Dermis blood vessel endothelial cell (primary cell): ENCODE measurements at regions not wholly inside any gene's neighbourhood (a gene's known extent, or its start where the extent isn't known, plus 50 kb on each side); places are given as distances from the start of the nearest gene placed in this dataset.
"Not testable (repeated sequence)": the region's sequence is repeated elsewhere in the genome, so short reads cannot be mapped to it uniquely, and the experiment has no call there.

Experiments
- DNase-seq: peaks from one replicate; pipeline ENCODE4 v3.0.0; 2010

GRCh38 chr9:29039258-29039657 is 1466.0 kb upstream of the C9orf72 start:
- no peak for DNase-seq

GRCh38 chr9:29043072-29043471 is 1469.8 kb upstream of the C9orf72 start:
- DNase-seq = no peak

GRCh38 chr9:29044959-29045358 is 1471.7 kb upstream of the C9orf72 start:
- no peak for DNase-seq

GRCh38 chr9:29060041-29060440 is 1486.8 kb upstream of the C9orf72 start:
- no peak for DNase-seq

- DNase-seq = no peak
Measured at GRCh38 chr9:29062446-29062845, 1489.2 kb upstream of the C9orf72 start.

GRCh38 chr9:29063031-29063430 is 1489.8 kb upstream of the C9orf72 start:
- DNase-seq = no peak

GRCh38 chr9:29066141-29066640 is 1492.9 kb upstream of the C9orf72 start:
- DNase-seq = no peak

GRCh38 chr9:29068461-29068860 is 1495.2 kb upstream of the C9orf72 start:
- no peak for DNase-seq

GRCh38 chr9:29069376-29069775 is 1496.1 kb upstream of the C9orf72 start:
- no peak for DNase-seq

- DNase-seq = no peak
Measured at GRCh38 chr9:29078063-29078666, 1504.9 kb upstream of the C9orf72 start.

GRCh38 chr9:29100762-29101161 is 1527.5 kb upstream of the C9orf72 start:
- DNase-seq = no peak

- DNase-seq = not testable (repeated sequence)
Measured at GRCh38 chr9:29104166-29104565, 1530.9 kb upstream of the C9orf72 start.

- no peak for DNase-seq
Measured at GRCh38 chr9:29118555-29118954, 1545.3 kb upstream of the C9orf72 start.

- DNase-seq = no peak
Measured at GRCh38 chr9:29126783-29127182, 1553.5 kb upstream of the C9orf72 start.

GRCh38 chr9:29129763-29130162 is 1556.5 kb upstream of the C9orf72 start:
- no peak for DNase-seq

GRCh38 chr9:29144476-29144875 is 1571.2 kb upstream of the C9orf72 start:
- DNase-seq = no peak

- no peak for DNase-seq
Measured at GRCh38 chr9:29150606-29151005, 1577.3 kb upstream of the C9orf72 start.

GRCh38 chr9:29160763-29161353 is 1587.6 kb upstream of the C9orf72 start:
- DNase-seq = no peak

GRCh38 chr9:29174136-29174535 is 1600.9 kb upstream of the C9orf72 start:
- DNase-seq = no peak

- no peak for DNase-seq
Measured at GRCh38 chr9:29176231-29176630, 1603.0 kb upstream of the C9orf72 start.

GRCh38 chr9:29176786-29177185 is 1603.5 kb upstream of the C9orf72 start:
- DNase-seq = no peak

- DNase-seq = no peak
Measured at GRCh38 chr9:29183971-29184370, 1610.7 kb upstream of the C9orf72 start.

- DNase-seq = not testable (repeated sequence)
Measured at GRCh38 chr9:29188771-29189170, 1615.5 kb upstream of the C9orf72 start.

- not testable (repeated sequence) for DNase-seq
Measured at GRCh38 chr9:29189221-29189620, 1615.9 kb upstream of the C9orf72 start.

GRCh38 chr9:29198861-29199260 is 1625.6 kb upstream of the C9orf72 start:
- no peak for DNase-seq
